H1 (cell line): ENCODE measurements at regions not wholly inside any gene's neighbourhood (a gene's known extent, or its start where the extent isn't known, plus 50 kb on each side); places are given as distances from the start of the nearest gene placed in this dataset.

Experiments used
- CBX5 ChIP-seq: fragments of 300-800, 300-1000 bp; sonication (generic); IDR thresholded peaks from 2 replicates; pipeline ENCODE4 v1.7.1; 2016; ENCODE audit warnings: antibody characterized with exemption, low read length, low read depth
- CTCF ChIP-seq, 3 experiments: IDR thresholded peaks; 1 replicate in 2 of 3; 2 replicates in 1 of 3; pipeline versions ENCODE4 v1.5.1 to v1.6.1; 2011; ENCODE audit warnings: low read length in 3 of 3, mild to moderate bottlenecking in 3 of 3, inconsistent platforms in 2 of 3, low read depth in 1 of 3, moderate library complexity in 1 of 3; ENCODE audit not compliant: insufficient read depth in 1 of 3; ENCODE audit errors: control extremely low read depth in 1 of 3
- EGR1 ChIP-seq: IDR thresholded peaks from 2 replicates; pipeline ENCODE4 v1.6.1; 2011; ENCODE audit warnings: low read depth, low read length, borderline replicate concordance
- JUN ChIP-seq: IDR thresholded peaks from 2 replicates; pipeline ENCODE4 v1.6.1; 2011; ENCODE audit warnings: low read depth, mild to moderate bottlenecking, improper control_type of control experiment, low read length
- ZNF274 ChIP-seq: IDR thresholded peaks from 2 replicates; pipeline ENCODE4 v1.7.0; 2012; ENCODE audit warnings: low read length, borderline replicate concordance; ENCODE audit errors: extremely low read depth

- TF ChIP-seq CTCF (IDR thresholded peaks at IDR 0.05; ENCODE audit: control extremely low read depth in 1 of 3, insufficient read depth in 1 of 3, low read depth in 1 of 3, low read length in 3 of 3) (no peak), JUN (no peak), CBX5 (no peak), EGR1 (no peak), ZNF274 (no peak)
Measured at GRCh38 chr6:21455071-21455470, 138.5 kb upstream of the SOX4 start (continued).
